ENCODE measurements at regions not wholly inside any gene's neighbourhood (a gene's known extent, or its start where the extent isn't known, plus 50 kb on each side); places are given as distances from the start of the nearest gene placed in this dataset.

DNA sequence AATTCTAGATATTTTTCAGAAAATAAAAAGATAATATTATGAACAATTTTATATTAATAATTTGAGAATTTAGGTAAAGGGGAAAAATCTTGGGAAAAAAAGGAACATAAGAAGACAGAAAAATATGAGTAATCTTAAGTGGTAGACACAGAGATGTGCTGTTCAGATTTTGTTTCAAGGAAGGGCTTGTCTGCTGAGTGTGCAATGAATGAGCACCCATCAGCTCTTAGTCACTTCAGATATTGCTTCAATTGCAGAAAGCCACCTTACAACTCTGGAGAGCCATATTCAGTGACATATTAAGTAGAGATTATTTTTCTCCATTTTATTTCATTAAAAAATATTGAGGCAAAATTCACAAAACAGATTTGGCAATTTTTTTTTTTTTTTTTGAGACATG lies 282.0 kb upstream of the CHST9 start:
- Histone ChIP-seq H3T11ph (ENCODE audit: low read length) (no peak overlapping the region), H3K27me3 (ENCODE audit: insufficient read depth, low read length) (no peaks in the 10 kb centered on the region), H3K18ac (ENCODE audit: insufficient read length, low read depth, low read length) (no peak overlapping the region), H3K4me2 (ENCODE audit: insufficient read depth, insufficient read length, low read length) (no peak overlapping the region), H4K20me1 (ENCODE audit: control insufficient read depth, insufficient read depth, insufficient read length) (no peaks in the 10 kb centered on the region), H3K9me3 (ENCODE audit: control insufficient read depth, low read depth, low read length) (no peaks in the 10 kb centered on the region), H2BK5ac (ENCODE audit: insufficient read length, low read length) (no peak overlapping the region), H2BK20ac (ENCODE audit: low read depth, low read length, poor library complexity, severe bottlenecking) (no peak overlapping the region), H3K9ac (ENCODE audit: extremely low read depth, insufficient read length, low read length) (no peak overlapping the region), H2BK15ac (ENCODE audit: low read depth, low read length) (no peak overlapping the region), H3K27ac (ENCODE audit: insufficient read length, low read depth, low read length) (no peak overlapping the region), H2BK120ac (ENCODE audit: low read depth, low read length, poor library complexity, severe bottlenecking) (no peak overlapping the region), H2AFZ (ENCODE audit: low read length) (no peak overlapping the region), H4K5ac (ENCODE audit: insufficient read length, low read depth, low read length) (no peak overlapping the region), H3K4me1 (ENCODE audit: insufficient read depth, low read length) (no peaks in the 10 kb centered on the region), H2BK12ac (ENCODE audit: insufficient read length, low read depth, low read length) (no peak overlapping the region), H3K23ac (ENCODE audit: insufficient read length, low read depth, low read length) (no peak overlapping the region), H3K56ac (ENCODE audit: insufficient read length, low read depth, low read length) (no peak overlapping the region), H3K4ac (ENCODE audit: low read depth, low read length) (no peak overlapping the region), H3K23me2 (ENCODE audit: insufficient read length, low read depth, low read length, poor library complexity, severe bottlenecking) (no peaks in the 10 kb centered on the region), H4K91ac (ENCODE audit: insufficient read length, low read depth, low read length) (no peak overlapping the region), H3K79me1 (ENCODE audit: insufficient read depth, low read depth, low read length, poor library complexity, severe bottlenecking) (no peaks in the 10 kb centered on the region), H2AK5ac (ENCODE audit: insufficient read length, low read length) (no peak overlapping the region), H3K14ac (ENCODE audit: insufficient read depth, low read length) (no peak overlapping the region), H3K79me2 (ENCODE audit: insufficient read depth, low read length) (no peaks in the 10 kb centered on the region), H4K8ac (replicated peaks; ENCODE audit: insufficient read length, low read depth, low read length) (no peak overlapping the region)
- no peaks in the 10 kb centered on the region for H3K36me3 Mint-ChIP-seq (ENCODE audit: insufficient read depth in 1 of 3, low read depth in 3 of 3)
- no peaks in the 10 kb centered on the region; the same call in 1 of the 2 replicates for H3K27me3 Mint-ChIP-seq (ENCODE audit: low read depth)
- no peak overlapping the region for H3K4me3 Mint-ChIP-seq
- H3K9me3 Mint-ChIP-seq = no peaks in the 10 kb centered on the region
- peaks cover 6 to 8% of the 10 kb centered on the region in 2 experiments; a peak in 3 of 4 replicates for H3K4me1 Mint-ChIP-seq
- TF ChIP-seq, protein P1, sequence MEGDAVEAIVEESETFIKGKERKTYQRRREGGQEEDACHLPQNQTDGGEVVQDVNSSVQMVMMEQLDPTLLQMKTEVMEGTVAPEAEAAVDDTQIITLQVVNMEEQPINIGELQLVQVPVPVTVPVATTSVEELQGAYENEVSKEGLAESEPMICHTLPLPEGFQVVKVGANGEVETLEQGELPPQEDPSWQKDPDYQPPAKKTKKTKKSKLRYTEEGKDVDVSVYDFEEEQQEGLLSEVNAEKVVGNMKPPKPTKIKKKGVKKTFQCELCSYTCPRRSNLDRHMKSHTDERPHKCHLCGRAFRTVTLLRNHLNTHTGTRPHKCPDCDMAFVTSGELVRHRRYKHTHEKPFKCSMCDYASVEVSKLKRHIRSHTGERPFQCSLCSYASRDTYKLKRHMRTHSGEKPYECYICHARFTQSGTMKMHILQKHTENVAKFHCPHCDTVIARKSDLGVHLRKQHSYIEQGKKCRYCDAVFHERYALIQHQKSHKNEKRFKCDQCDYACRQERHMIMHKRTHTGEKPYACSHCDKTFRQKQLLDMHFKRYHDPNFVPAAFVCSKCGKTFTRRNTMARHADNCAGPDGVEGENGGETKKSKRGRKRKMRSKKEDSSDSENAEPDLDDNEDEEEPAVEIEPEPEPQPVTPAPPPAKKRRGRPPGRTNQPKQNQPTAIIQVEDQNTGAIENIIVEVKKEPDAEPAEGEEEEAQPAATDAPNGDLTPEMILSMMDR (conservative IDR thresholded peaks at IDR 0.05) = no peak
- H3K27ac Mint-ChIP-seq = no peak overlapping the region
- no peak for DNase-seq
